ENCODE measurements at regions not wholly inside any gene's neighbourhood (a gene's known extent, or its start where the extent isn't known, plus 50 kb on each side); places are given as distances from the start of the nearest gene placed in this dataset.

DNA sequence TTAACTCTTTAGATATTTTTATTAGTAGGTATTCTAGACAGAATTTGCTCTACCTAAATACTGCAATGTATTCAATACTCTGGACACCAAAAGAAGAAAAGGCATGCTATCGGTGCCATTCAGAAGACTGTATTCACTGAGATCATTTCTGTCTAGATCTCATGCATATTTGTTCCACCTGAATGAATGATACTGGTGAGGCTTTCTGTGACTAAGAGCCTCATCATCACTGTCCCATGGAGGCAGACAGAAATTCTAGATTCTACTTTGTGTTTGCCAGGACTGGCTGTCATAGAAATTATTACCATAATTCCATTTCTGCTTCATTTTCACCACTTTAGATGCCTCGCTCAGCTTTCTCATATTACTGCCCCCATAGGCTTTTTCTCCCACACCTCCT, 340.7 kb downstream of the MBD2 start:
- no peak for TF ChIP-seq CTCF (IDR thresholded peaks at IDR 0.05; ENCODE audit: low read depth, low read length)
- no peaks in the 10 kb centered on the region for H3K9me3 ChIP-seq
- no peaks in the 10 kb centered on the region for H3K4me1 ChIP-seq
- no peaks in the 10 kb centered on the region for H3K36me3 ChIP-seq
- H3K4me3 ChIP-seq (ENCODE audit: low read depth, low read length), result no peak overlapping the region
- H3K27me3 ChIP-seq, result no peaks in the 10 kb centered on the region
- DNase-seq, result no peak

DNA sequence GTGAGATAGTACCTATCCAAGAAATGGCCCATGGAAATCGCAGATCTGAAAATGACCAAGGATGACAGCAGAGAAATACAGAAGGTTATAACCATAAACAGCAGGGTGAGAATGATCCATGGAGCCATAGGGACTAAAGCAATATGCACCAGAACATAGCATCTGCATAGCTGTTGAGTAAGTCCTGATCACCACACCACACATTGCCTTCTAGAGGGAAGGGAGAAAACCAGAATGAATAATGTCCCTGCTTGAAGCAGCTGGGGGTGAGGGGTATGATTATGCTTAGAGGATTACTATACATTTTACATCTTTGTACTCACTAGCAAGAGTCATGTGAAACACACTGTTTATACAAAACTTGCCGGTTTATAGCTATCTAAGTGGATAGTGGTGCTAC, 350.4 kb downstream of the MBD2 start:
- no peak overlapping the region for H3K4me3 ChIP-seq (ENCODE audit: low read depth, low read length)
- H3K36me3 ChIP-seq, result no peaks in the 10 kb centered on the region
- no peaks in the 10 kb centered on the region for H3K4me1 ChIP-seq
- H3K9me3 ChIP-seq, result no peaks in the 10 kb centered on the region
- DNase-seq, result no peak
- H3K27me3 ChIP-seq, result no peaks in the 10 kb centered on the region
- no peak for TF ChIP-seq CTCF (IDR thresholded peaks at IDR 0.05; ENCODE audit: low read depth, low read length)

GRCh38 chr18:53864770-53865169, 359.7 kb downstream of the MBD2 start:
- H3K4me1 ChIP-seq, result no peaks in the 10 kb centered on the region
- TF ChIP-seq CTCF (IDR thresholded peaks at IDR 0.05; ENCODE audit: low read depth, low read length), result no peak
- H3K9me3 ChIP-seq, result no peaks in the 10 kb centered on the region
- no peak for DNase-seq
- no peaks in the 10 kb centered on the region for H3K27me3 ChIP-seq
- no peak overlapping the region for H3K4me3 ChIP-seq (ENCODE audit: low read depth, low read length)
- H3K36me3 ChIP-seq, result no peaks in the 10 kb centered on the region

GRCh38 chr18:53862921-53863320, 361.5 kb downstream of the MBD2 start:
- Histone ChIP-seq H3K4me1 (no peaks in the 10 kb centered on the region), H3K4me3 (ENCODE audit: low read depth, low read length) (no peak overlapping the region), H3K36me3 (no peaks in the 10 kb centered on the region), H3K27me3 (no peaks in the 10 kb centered on the region), H3K9me3 (no peaks in the 10 kb centered on the region)
- DNase-seq, result no peak
- no peak for TF ChIP-seq CTCF (IDR thresholded peaks at IDR 0.05; ENCODE audit: low read depth, low read length)

DNA sequence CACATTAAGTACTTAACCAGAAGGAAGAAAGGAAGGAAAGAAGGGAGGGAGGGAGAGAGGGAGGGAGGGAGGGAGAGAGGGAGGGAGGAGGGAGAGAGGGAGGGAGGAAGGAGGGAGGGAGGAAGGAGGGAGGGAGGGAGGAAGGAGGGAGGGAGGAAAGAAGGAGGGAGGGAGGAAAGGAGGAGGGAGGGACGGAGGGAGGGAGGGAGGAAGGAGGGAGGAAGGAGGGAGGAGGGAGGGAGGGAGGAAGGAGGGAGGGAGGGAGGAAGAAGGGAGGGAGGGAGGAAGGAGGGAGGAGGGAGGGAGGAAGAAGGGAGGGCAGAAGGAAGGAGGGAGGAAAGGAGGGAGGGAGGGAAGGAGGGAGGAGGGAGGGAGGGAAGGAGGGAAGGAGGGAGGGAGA, 363.3 kb downstream of the MBD2 start:
- H3K4me1 ChIP-seq, result no peaks in the 10 kb centered on the region
- TF ChIP-seq CTCF (IDR thresholded peaks at IDR 0.05; ENCODE audit: low read depth, low read length), result no peak
- H3K4me3 ChIP-seq (ENCODE audit: low read depth, low read length), result no peak overlapping the region
- DNase-seq, result no peak
- no peaks in the 10 kb centered on the region for H3K9me3 ChIP-seq
- H3K36me3 ChIP-seq, result no peaks in the 10 kb centered on the region
- no peaks in the 10 kb centered on the region for H3K27me3 ChIP-seq

GRCh38 chr18:53859764-53860163, 364.7 kb downstream of the MBD2 start:
- TF ChIP-seq CTCF (IDR thresholded peaks at IDR 0.05; ENCODE audit: low read depth, low read length), result no peak
- H3K36me3 ChIP-seq, result no peaks in the 10 kb centered on the region
- no peak overlapping the region for H3K4me3 ChIP-seq (ENCODE audit: low read depth, low read length)
- H3K9me3 ChIP-seq, result no peaks in the 10 kb centered on the region
- H3K4me1 ChIP-seq, result no peaks in the 10 kb centered on the region
- DNase-seq, result no peak
- no peaks in the 10 kb centered on the region for H3K27me3 ChIP-seq

Measured in BE2C (cell line).